Progenitor cell of endocrine pancreas (in vitro differentiated cells): ENCODE measurements at regions not wholly inside any gene's neighbourhood (a gene's known extent, or its start where the extent isn't known, plus 50 kb on each side); places are given as distances from the start of the nearest gene placed in this dataset.

Experiments
- DNase-seq: peaks from one replicate; pipeline ENCODE4 v3.0.0; 2021; ENCODE audit warnings: low spot score; ENCODE audit not compliant: unreplicated experiment
- H3K27ac Mint-ChIP-seq: 2 replicates; pipeline ENCODE4 v1.8.0; 2021; ENCODE audit warnings: mild to moderate bottlenecking, moderate library complexity, mixed read lengths
- H3K27me3 Mint-ChIP-seq: 2 replicates; pipeline ENCODE4 v1.8.0; 2021; ENCODE audit warnings: mixed read lengths
- H3K36me3 Mint-ChIP-seq: 2 replicates; pipeline ENCODE4 v1.8.0; 2022; ENCODE audit warnings: mixed read lengths; ENCODE audit not compliant: insufficient read depth
- H3K4me1 Mint-ChIP-seq: 2 replicates; pipeline ENCODE4 v1.8.0; 2021; ENCODE audit warnings: low read depth, mixed read lengths
- H3K4me3 Mint-ChIP-seq: 2 replicates; pipeline ENCODE4 v1.8.0; 2021; ENCODE audit warnings: low read depth, mild to moderate bottlenecking, moderate library complexity, mixed read lengths
- H3K9me3 Mint-ChIP-seq: 2 replicates; pipeline ENCODE4 v1.8.0; 2021; ENCODE audit warnings: low read depth, mixed read lengths
- TF ChIP-seq, protein P1 (sequence below): fragments of 200-600 bp; sonication (generic); IDR thresholded peaks from one replicate; pipeline ENCODE4 v1.5.0; 2021; ENCODE audit warnings: antibody characterized with exemption, mild to moderate bottlenecking; ENCODE audit not compliant: unreplicated experiment

DNA sequence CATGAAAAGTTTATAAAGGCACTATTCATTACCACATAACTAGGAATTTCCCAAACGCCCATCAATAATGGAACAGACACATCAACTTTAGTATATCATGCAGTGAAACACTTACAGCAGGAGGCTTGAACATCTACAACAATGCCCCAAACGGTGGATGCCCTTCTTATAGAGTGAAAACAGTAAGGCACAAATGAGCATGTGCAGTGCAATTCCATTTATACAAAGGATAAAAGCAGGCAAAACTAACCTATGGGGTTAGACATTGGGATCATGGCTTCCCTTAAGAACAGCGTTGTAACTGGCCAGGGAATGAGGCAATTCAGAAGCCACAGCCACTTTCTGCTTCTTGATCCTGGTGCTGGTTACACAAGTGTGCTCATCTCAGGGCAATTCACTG lies 1363.0 kb downstream of the TBC1D22A start:
- Mint-ChIP-seq H3K9me3 (peaks cover 6% of the 10 kb centered on the region), H3K4me1 (no peaks in the 10 kb centered on the region), H3K4me3 (no peak overlapping the region), H3K27ac (no peak overlapping the region), H3K36me3 (no peaks in the 10 kb centered on the region), H3K27me3 (peaks cover 6% of the 10 kb centered on the region)
- TF ChIP-seq, protein P1, sequence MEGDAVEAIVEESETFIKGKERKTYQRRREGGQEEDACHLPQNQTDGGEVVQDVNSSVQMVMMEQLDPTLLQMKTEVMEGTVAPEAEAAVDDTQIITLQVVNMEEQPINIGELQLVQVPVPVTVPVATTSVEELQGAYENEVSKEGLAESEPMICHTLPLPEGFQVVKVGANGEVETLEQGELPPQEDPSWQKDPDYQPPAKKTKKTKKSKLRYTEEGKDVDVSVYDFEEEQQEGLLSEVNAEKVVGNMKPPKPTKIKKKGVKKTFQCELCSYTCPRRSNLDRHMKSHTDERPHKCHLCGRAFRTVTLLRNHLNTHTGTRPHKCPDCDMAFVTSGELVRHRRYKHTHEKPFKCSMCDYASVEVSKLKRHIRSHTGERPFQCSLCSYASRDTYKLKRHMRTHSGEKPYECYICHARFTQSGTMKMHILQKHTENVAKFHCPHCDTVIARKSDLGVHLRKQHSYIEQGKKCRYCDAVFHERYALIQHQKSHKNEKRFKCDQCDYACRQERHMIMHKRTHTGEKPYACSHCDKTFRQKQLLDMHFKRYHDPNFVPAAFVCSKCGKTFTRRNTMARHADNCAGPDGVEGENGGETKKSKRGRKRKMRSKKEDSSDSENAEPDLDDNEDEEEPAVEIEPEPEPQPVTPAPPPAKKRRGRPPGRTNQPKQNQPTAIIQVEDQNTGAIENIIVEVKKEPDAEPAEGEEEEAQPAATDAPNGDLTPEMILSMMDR, result no peak
- no peak for DNase-seq

DNA sequence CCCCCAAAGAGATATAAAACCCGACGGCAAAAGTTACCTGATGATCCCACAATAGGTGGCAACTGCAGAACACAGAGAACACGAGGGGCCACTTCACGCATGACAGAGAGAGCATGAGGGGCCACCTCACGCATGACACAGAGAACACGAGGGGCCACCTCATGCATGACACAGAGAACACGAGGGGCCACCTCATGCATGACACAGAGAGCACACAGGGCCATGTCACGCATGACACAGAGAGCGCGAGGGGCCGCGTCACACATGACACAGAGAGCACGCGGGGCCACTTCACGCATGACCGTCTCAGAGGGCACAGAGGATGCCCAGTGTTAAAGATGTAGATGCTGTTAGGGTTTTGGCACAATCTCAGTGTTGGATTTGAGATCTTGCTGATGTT lies 1359.5 kb downstream of the TBC1D22A start:
- Mint-ChIP-seq H3K9me3 (peaks cover 6% of the 10 kb centered on the region), H3K27ac (no peak overlapping the region), H3K27me3 (peaks cover 12% of the 10 kb centered on the region), H3K4me3 (no peak overlapping the region), H3K4me1 (no peaks in the 10 kb centered on the region), H3K36me3 (no peaks in the 10 kb centered on the region)
- DNase-seq, result no peak
- TF ChIP-seq, protein P1, result no peak

DNA sequence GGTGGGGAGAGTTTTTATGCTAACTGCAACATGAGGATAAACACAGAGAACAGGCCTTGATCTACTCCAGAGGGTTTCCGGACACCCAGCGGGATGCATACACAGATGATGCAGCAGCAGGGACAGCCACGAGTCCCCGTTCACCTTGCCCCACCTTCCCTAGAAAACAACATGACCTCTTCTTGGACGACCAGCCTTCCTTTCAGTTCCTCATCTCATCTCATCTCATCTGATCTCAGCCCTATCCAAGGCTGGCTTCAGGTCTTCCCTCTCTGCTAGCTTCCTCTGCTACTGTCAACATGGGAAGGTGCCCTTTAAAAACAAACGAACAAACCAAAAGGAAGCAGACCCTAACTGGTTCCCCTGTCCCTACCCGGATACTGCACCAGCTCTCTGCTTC lies 1356.2 kb downstream of the TBC1D22A start:
- Mint-ChIP-seq H3K4me3 (no peak overlapping the region), H3K4me1 (no peaks in the 10 kb centered on the region), H3K27ac (no peak overlapping the region), H3K27me3 (peaks cover 26% of the 10 kb centered on the region), H3K36me3 (no peaks in the 10 kb centered on the region), H3K9me3 (peaks cover 6% of the 10 kb centered on the region)
- TF ChIP-seq, protein P1, result no peak
- DNase-seq, result no peak

DNA sequence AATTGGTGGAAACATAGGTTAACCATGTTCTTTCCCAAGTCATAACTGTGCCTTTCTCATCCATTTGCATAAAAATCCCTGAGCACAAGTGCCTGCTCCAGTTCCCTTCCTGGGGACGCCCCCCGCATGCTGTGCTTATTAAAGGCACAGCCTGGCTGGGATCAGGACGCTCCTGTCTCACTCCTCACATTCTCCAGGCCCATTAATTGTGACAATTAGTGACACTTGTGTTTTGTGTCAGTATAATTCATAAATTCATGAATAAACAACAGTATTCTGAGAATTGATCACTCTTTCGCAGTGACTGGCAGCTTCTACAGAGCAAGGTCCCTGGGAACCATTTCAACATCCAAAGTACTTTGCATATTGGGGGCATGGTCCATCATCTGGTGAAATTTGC lies 1354.4 kb downstream of the TBC1D22A start:
- no peak overlapping the region for H3K4me3 Mint-ChIP-seq
- peaks cover 26% of the 10 kb centered on the region for H3K27me3 Mint-ChIP-seq
- H3K4me1 Mint-ChIP-seq, result no peaks in the 10 kb centered on the region
- no peak for DNase-seq
- peaks cover under 1% of the 10 kb centered on the region for H3K9me3 Mint-ChIP-seq
- H3K27ac Mint-ChIP-seq, result no peak overlapping the region
- H3K36me3 Mint-ChIP-seq, result no peaks in the 10 kb centered on the region
- TF ChIP-seq, protein P1, result no peak

DNA sequence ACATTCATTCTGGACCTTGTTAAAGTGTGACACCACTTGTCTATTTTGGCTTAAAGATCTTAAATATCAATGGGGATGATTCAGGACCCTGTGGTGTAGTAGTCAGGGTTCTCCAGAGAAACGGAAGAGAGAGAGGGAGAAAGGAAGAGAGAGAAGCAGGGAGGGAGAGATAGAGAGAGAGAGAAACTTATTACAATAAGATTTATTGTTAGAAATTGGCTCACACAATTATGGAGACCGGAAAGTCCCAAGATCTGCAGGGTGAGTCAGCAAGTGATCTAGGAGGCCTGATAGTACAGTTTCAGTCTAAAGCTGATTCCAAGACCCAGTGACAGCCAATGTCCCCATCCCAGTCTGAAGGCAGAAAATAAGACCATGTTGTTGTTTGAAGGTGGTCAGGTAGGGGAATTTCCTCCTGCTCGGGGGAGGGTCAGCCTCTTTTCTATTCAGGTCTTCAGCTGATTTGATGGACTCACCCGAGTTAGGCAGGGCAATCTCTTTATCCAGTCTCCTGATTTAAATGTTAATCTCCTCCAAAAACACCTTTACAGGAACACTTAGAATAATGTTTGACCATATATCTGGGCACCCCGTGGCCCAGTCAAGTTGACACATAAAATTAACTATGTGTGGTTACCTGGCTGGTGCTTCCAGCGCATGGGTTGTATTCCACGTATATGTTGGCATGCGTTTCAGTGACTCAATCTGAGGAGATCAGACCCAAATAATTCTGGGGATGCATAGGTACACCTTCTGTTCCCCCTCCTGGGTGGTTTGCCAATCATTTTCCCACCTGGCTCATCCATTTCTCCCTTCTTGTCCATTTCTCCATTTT lies 1350.5 kb downstream of the TBC1D22A start:
- TF ChIP-seq, protein P1, result no peak
- no peak overlapping the region for H3K4me3 Mint-ChIP-seq
- peaks cover 17% of the 10 kb centered on the region for H3K27me3 Mint-ChIP-seq
- no peak for DNase-seq
- no peaks in the 10 kb centered on the region for H3K4me1 Mint-ChIP-seq
- no peaks in the 10 kb centered on the region for H3K9me3 Mint-ChIP-seq
- H3K27ac Mint-ChIP-seq, result no peak overlapping the region
- H3K36me3 Mint-ChIP-seq, result no peaks in the 10 kb centered on the region
